H1 (cell line): ENCODE measurements at regions not wholly inside any gene's neighbourhood (a gene's known extent, or its start where the extent isn't known, plus 50 kb on each side); places are given as distances from the start of the nearest gene placed in this dataset.

ENCODE experiments used
- CEBPB ChIP-seq: IDR thresholded peaks from 2 replicates; pipeline ENCODE4 v1.6.1; 2012; ENCODE audit warnings: low read depth, low read length
- CREB1 ChIP-seq: IDR thresholded peaks from 2 replicates; pipeline ENCODE4 v1.6.1; 2012; ENCODE audit warnings: inconsistent platforms
- CTCF ChIP-seq, 3 experiments: IDR thresholded peaks; 1 replicate in 2 of 3; 2 replicates in 1 of 3; pipeline versions ENCODE4 v1.5.1 to v1.6.1; 2011; ENCODE audit warnings: low read length in 3 of 3, mild to moderate bottlenecking in 3 of 3, inconsistent platforms in 2 of 3, low read depth in 1 of 3, moderate library complexity in 1 of 3; ENCODE audit not compliant: insufficient read depth in 1 of 3; ENCODE audit errors: control extremely low read depth in 1 of 3

- TF ChIP-seq CREB1 (no peak), CTCF (IDR thresholded peaks at IDR 0.05; ENCODE audit: control extremely low read depth in 1 of 3, insufficient read depth in 1 of 3, low read depth in 1 of 3, low read length in 3 of 3) (no peak), CEBPB (no peak)
Measured at GRCh38 chr9:119803679-119804078, 434.4 kb upstream of the BRINP1 start.
